ENCODE measurements at regions not wholly inside any gene's neighbourhood (a gene's known extent, or its start where the extent isn't known, plus 50 kb on each side); places are given as distances from the start of the nearest gene placed in this dataset.

GRCh38 chr1:198929111-198929604, 290.3 kb downstream of the PTPRC start:
- H3K9me3 ChIP-seq: no peaks in the 10 kb centered on the region
- H3K4me3 ChIP-seq: no peak overlapping the region
- TF ChIP-seq POLR2AphosphoS5 (IDR thresholded peaks at IDR 0.05; ENCODE audit: insufficient read depth in 1 of 2, low read depth in 1 of 2) (no peak), POLR2A (IDR thresholded peaks at IDR 0.05) (no peak), CTCF (IDR thresholded peaks at IDR 0.05) (no peak)
- H3K27ac ChIP-seq: no peak overlapping the region
- H3K4me1 ChIP-seq: no peaks in the 10 kb centered on the region
- intact Hi-C loops (cut with DNase I): no loop called here
- H3K36me3 ChIP-seq: no peaks in the 10 kb centered on the region
- DNase-seq (ENCODE audit: extremely low spot score in 2 of 2): no peak
- H3K27me3 ChIP-seq: no peaks in the 10 kb centered on the region

DNA sequence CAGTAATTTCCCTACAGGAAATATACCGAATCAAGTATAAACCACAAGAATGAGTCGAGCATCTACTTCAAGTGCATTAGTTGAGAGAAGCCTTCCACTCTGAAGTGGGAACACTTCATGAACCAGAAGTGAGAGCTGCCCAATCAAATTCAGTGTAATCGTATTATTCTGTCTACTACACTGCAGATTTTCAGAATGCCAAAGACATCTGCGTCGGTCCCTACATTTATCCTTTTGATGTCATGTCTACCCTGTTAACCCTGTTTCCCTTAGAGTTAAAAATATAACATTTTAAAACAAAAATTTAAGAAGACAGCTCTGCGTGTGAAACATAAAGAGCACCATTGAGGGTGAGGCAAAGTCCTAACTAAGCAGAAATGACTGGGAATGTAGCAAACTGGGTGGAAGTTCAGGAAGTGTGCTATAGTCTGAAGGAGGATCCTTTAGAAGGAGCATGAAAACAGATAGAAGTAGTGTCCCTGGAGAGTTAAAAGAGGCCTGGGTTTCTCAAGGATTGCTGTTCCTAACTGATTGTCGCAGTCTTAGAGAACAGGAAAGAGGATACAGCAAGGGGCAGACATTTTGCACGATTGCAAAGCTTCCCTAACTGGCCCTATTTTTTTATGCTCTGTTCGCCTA, 291.2 kb downstream of the PTPRC start:
- Histone ChIP-seq H3K4me3 (peak overlapping the region in 1 of 2 donors; percentile 11), H3K27ac (no peak overlapping the region), H3K4me1 (peaks cover 3% of the 10 kb centered on the region), H3K27me3 (no peaks in the 10 kb centered on the region), H3K9me3 (no peaks in the 10 kb centered on the region), H3K36me3 (no peaks in the 10 kb centered on the region)
- TF ChIP-seq POLR2A (IDR thresholded peaks at IDR 0.05) (no peak), POLR2AphosphoS5 (IDR thresholded peaks at IDR 0.05; ENCODE audit: insufficient read depth in 1 of 2, low read depth in 1 of 2) (no peak)
- intact Hi-C loops (cut with DNase I): no loop called here
- no peak for DNase-seq (ENCODE audit: extremely low spot score in 2 of 2)

DNA sequence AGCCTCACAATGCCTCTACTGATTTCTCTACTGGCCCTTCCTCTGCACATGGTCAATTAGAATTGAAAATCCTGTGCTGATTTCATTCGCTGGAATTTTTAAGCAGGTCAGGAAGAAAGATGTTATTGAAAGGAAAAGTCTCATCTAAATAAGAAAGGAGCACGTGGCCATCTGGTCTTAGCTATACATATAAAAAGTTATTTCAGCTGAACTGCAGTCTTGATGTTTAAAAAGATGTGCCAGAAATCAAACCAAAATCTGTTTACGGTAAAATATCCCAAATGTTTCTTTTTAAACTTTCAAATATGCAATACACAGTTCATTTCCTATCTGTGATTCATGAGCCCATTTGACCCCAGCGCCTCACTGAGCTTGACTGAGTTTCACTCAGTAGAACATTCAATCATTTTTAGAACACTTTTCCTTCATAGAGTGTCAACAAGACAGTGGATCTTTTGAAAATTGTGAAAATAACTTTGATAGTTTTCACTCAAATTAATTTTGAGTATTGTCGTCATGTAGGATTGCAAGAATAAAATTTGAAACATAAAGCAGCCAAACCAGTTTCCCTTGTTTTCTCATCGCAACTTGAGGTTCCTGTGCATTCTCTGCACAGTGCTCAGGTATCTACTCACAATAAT, 293.6 kb downstream of the PTPRC start:
- Histone ChIP-seq H3K9me3 (no peaks in the 10 kb centered on the region), H3K4me3 (no peak overlapping the region), H3K36me3 (no peaks in the 10 kb centered on the region), H3K27ac (no peak overlapping the region), H3K27me3 (no peaks in the 10 kb centered on the region), H3K4me1 (peaks cover 9% of the 10 kb centered on the region)
- no peak for TF ChIP-seq POLR2AphosphoS5 (IDR thresholded peaks at IDR 0.05; ENCODE audit: insufficient read depth in 1 of 2, low read depth in 1 of 2)
- intact Hi-C loops (cut with DNase I): no loop called here
- DNase-seq (ENCODE audit: extremely low spot score in 2 of 2): no peak

DNA sequence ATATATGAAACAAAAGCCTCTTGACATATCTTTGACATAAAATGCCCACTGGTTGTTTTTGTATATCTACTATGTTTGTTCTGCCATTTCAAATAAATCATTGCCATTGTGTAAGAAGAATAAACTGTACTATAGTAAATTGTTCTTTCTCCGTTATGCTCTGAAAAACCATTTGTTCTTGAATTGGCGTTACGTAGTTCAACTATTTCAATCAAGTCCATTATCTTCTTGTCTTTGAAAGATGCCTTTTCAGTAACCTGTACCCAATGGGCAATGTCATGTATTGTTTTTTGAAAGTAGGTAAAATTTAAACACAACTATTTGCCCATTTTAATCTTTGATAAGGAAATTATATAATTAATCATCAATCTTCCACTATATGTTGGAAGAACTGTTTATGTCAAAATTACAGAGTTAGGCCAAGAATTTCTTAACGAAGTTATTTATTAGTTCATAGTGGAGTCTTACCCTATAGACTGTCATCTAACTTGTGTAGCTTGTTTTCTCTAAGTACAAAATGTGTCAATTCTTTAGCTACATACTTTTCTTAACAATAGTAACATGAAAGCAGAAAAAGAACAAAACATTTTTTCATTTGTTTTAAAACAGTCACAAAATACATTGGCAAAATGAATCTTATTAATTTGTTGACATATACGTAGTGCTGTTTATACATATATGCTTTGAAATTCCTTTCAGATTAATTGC, 294.8 kb downstream of the PTPRC start:
- TF ChIP-seq POLR2AphosphoS5 (IDR thresholded peaks at IDR 0.05; ENCODE audit: insufficient read depth in 1 of 2, low read depth in 1 of 2) (no peak), POLR2A (IDR thresholded peaks at IDR 0.05) (no peak)
- H3K27ac ChIP-seq: no peak overlapping the region

DNA sequence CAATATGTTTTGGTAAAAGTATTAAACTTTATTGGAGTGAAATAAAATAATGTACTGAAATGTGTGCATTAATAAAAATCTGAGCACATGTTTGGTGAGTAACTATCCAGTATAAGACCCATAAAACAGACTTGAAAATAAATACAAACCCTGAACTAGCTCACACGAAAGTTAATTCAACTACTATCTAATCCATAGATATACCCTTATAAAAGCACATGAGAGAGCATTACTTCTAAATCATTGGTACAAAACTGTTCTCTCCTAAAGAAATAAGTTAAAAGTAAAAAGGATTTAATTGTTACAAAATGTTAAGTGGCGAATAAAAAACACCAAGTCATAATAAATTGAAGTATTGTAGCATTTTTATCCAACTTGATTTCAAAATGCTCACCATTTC, 295.6 kb downstream of the PTPRC start:
- no peaks in the 10 kb centered on the region for H3K36me3 ChIP-seq
- no peak for DNase-seq (ENCODE audit: extremely low spot score in 2 of 2)
- TF ChIP-seq CTCF (IDR thresholded peaks at IDR 0.05): no peak
- no peak for TF ChIP-seq POLR2AphosphoS5 (IDR thresholded peaks at IDR 0.05; ENCODE audit: insufficient read depth in 1 of 2, low read depth in 1 of 2)
- no peak for TF ChIP-seq POLR2A (IDR thresholded peaks at IDR 0.05)
- intact Hi-C loops (cut with DNase I): no loop called here
- H3K9me3 ChIP-seq: no peaks in the 10 kb centered on the region
- no peak overlapping the region for H3K27ac ChIP-seq
- H3K4me3 ChIP-seq: peak overlapping the region; percentile 31 to 44
- no peaks in the 10 kb centered on the region for H3K27me3 ChIP-seq
- H3K4me1 ChIP-seq: peaks cover 9% of the 10 kb centered on the region

More for the DNA sequence above, 294.8 kb downstream of the PTPRC start:
- H3K9me3 ChIP-seq: no peaks in the 10 kb centered on the region
- no peaks in the 10 kb centered on the region for H3K27me3 ChIP-seq
- intact Hi-C loops (cut with DNase I): no loop called here
- H3K4me3 ChIP-seq: no peak overlapping the region
- peaks cover 9% of the 10 kb centered on the region for H3K4me1 ChIP-seq
- no peaks in the 10 kb centered on the region for H3K36me3 ChIP-seq
- no peak for DNase-seq (ENCODE audit: extremely low spot score in 2 of 2)

DNA sequence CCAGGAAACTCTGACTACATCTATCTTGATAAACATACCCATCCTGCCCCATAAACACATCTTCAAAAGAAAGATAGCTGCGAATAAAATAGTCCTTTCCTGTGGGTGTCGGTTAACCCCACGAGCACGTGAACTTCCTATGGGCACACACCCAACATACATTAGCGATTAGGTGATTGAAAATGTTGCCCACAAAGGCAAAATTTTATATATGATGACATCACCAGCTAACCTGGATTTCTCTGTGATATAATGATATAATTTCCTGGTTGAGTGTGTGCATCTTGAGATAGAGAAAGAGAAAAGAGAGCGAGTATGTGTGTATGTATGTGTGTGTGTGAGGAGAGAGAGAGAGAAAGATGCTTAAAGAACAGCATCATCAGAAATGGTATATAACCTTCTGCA, 296.1 kb downstream of the PTPRC start:
- H3K4me3 ChIP-seq: peak overlapping the region; percentile 31 to 44
- no peak for DNase-seq (ENCODE audit: extremely low spot score in 2 of 2)
- intact Hi-C loops (cut with DNase I): no loop called here
- H3K36me3 ChIP-seq: no peaks in the 10 kb centered on the region
- peak overlapping the region; percentile 3 for H3K27ac ChIP-seq
- no peaks in the 10 kb centered on the region for H3K9me3 ChIP-seq
- H3K27me3 ChIP-seq: no peaks in the 10 kb centered on the region
- H3K4me1 ChIP-seq: peaks cover 9% of the 10 kb centered on the region
- TF ChIP-seq POLR2AphosphoS5 (IDR thresholded peaks at IDR 0.05; ENCODE audit: insufficient read depth in 1 of 2, low read depth in 1 of 2) (no peak), CTCF (IDR thresholded peaks at IDR 0.05) (no peak), POLR2A (IDR thresholded peaks at IDR 0.05) (no peak)

All from vagina (tissue), 2 donors.